ENCODE measurements at regions not wholly inside any gene's neighbourhood (a gene's known extent, or its start where the extent isn't known, plus 50 kb on each side); places are given as distances from the start of the nearest gene placed in this dataset.

- Histone ChIP-seq H3K4me3 (replicated peaks in 1 of 3; ENCODE audit: insufficient read depth in 1 of 3, low read depth in 1 of 3, low read length in 3 of 3) (no peak overlapping the region), H3K79me2 (ENCODE audit: control insufficient read depth, insufficient read depth, low read length) (no peaks in the 10 kb centered on the region), H3K27me3 (ENCODE audit: control insufficient read depth in 2 of 2, insufficient read depth in 2 of 2, low read length in 2 of 2) (no peaks in the 10 kb centered on the region), H3K9ac (replicated peaks; ENCODE audit: extremely low read depth, insufficient read depth, low read length) (peak overlapping the region; percentile 28), H3K4me1 (ENCODE audit: control insufficient read depth, extremely low read depth, insufficient read depth, low read length) (peaks cover 51% of the 10 kb centered on the region), H2AFZ (ENCODE audit: low read depth, low read length) (peak overlapping the region; percentile 81), H3K36me3 (ENCODE audit: control insufficient read depth in 2 of 2, extremely low read depth in 1 of 2, insufficient read depth in 2 of 2, low read length in 2 of 2) (no peaks in the 10 kb centered on the region), H4K20me1 (replicated peaks; ENCODE audit: control insufficient read depth, extremely low read depth, insufficient read depth, low read length) (no peaks in the 10 kb centered on the region), H3K9me3 (replicated peaks; ENCODE audit: control insufficient read depth, insufficient read depth, low read length) (no peaks in the 10 kb centered on the region), H3K4me2 (ENCODE audit: insufficient read depth, low read length) (peak overlapping the region; percentile 25), H3K9me1 (replicated peaks; ENCODE audit: control insufficient read depth, extremely low read depth, insufficient read depth, low read length) (no peaks in the 10 kb centered on the region), H3K27ac (ENCODE audit: insufficient read depth, low read depth, low read length) (peak overlapping the region; percentile 91)
- CTCF ChIA-PET: interaction anchor here (0.7 to 2.5 kb wide), 8 partner anchors 12 to 876 kb away, joined by 3 to 11 read pairs (median 6); no protein-coding TSS in a partner anchor
- POLR2A ChIA-PET: no interaction called here
- dilution Hi-C loops (cut with MboI; ENCODE audit: extremely low pct_ligation_motif_present, low sequenced_read_pairs): no loop called here
- no peak for TF ChIP-seq GATA2 (IDR thresholded peaks at IDR 0.05; ENCODE audit: insufficient read depth, insufficient read length, low read depth, low read length)
- TF ChIP-seq POLR2AphosphoS5 (IDR thresholded peaks at IDR 0.05; ENCODE audit: insufficient read depth, low read depth, low read length): no peak
- no peak for TF ChIP-seq EZH2 (IDR thresholded peaks at IDR 0.05; ENCODE audit: borderline replicate concordance, low read depth, low read length, severe bottlenecking)
- no peak for TF ChIP-seq POLR2A (IDR thresholded peaks at IDR 0.05; ENCODE audit: low read depth, low read length)
- no peak for TF ChIP-seq FOS (IDR thresholded peaks at IDR 0.05; ENCODE audit: borderline replicate concordance, insufficient read depth, low read length)
- BruUV-seq (replicated peaks): no TSS peak
- no peak for DNase-seq (ENCODE audit: low read depth, low spot score)
- intact Hi-C loops (cut with micrococcal nuclease): no loop called here
- no peak for FAIRE-seq
Measured at GRCh38 chr10:36489181-36489580, 636.2 kb upstream of the ANKRD30A start.

GRCh38 chr10:36488579-36488978 lies 636.8 kb upstream of the ANKRD30A start:
- TF ChIP-seq FOS (IDR thresholded peaks at IDR 0.05; ENCODE audit: borderline replicate concordance, insufficient read depth, low read length): no peak
- no TSS peak for BruUV-seq (replicated peaks)
- Histone ChIP-seq H3K27me3 (ENCODE audit: control insufficient read depth in 2 of 2, insufficient read depth in 2 of 2, low read length in 2 of 2) (no peaks in the 10 kb centered on the region), H3K9me1 (replicated peaks; ENCODE audit: control insufficient read depth, extremely low read depth, insufficient read depth, low read length) (no peaks in the 10 kb centered on the region), H3K4me2 (ENCODE audit: insufficient read depth, low read length) (no peak overlapping the region), H3K4me3 (replicated peaks in 1 of 3; ENCODE audit: insufficient read depth in 1 of 3, low read depth in 1 of 3, low read length in 3 of 3) (no peak overlapping the region), H3K79me2 (ENCODE audit: control insufficient read depth, insufficient read depth, low read length) (no peaks in the 10 kb centered on the region), H3K9me3 (replicated peaks; ENCODE audit: control insufficient read depth, insufficient read depth, low read length) (no peaks in the 10 kb centered on the region), H3K4me1 (ENCODE audit: control insufficient read depth, extremely low read depth, insufficient read depth, low read length) (peaks cover 45% of the 10 kb centered on the region), H3K36me3 (ENCODE audit: control insufficient read depth in 2 of 2, extremely low read depth in 1 of 2, insufficient read depth in 2 of 2, low read length in 2 of 2) (no peaks in the 10 kb centered on the region), H4K20me1 (replicated peaks; ENCODE audit: control insufficient read depth, extremely low read depth, insufficient read depth, low read length) (no peaks in the 10 kb centered on the region), H2AFZ (ENCODE audit: low read depth, low read length) (no peak overlapping the region), H3K9ac (replicated peaks; ENCODE audit: extremely low read depth, insufficient read depth, low read length) (no peak overlapping the region), H3K27ac (ENCODE audit: insufficient read depth, low read depth, low read length) (no peak overlapping the region)
- ChIA-PET POLR2A (no interaction called here), CTCF (interaction anchor here (2.0 kb wide), 1 partner anchor 853 kb away, joined by 8 read pairs; no protein-coding TSS in a partner anchor)
- intact Hi-C loops (cut with micrococcal nuclease) (no loop called here), dilution Hi-C loops (cut with MboI; ENCODE audit: extremely low pct_ligation_motif_present, low sequenced_read_pairs) (no loop called here)
- FAIRE-seq (no peak), DNase-seq (ENCODE audit: low read depth, low spot score) (peak; percentile 9)

All from endothelial cell of umbilical vein (primary cell).